H9 (cell line): ENCODE measurements at regions not wholly inside any gene's neighbourhood (a gene's known extent, or its start where the extent isn't known, plus 50 kb on each side); places are given as distances from the start of the nearest gene placed in this dataset.

Experiments
- DNase-seq: peaks from one replicate; pipeline ENCODE4 v3.0.0-alpha.2; 2017
- H2AFZ ChIP-seq: one replicate; pipeline ENCODE4 v1.6.1; 2013; ENCODE audit warnings: mild to moderate bottlenecking, low read length, control low read depth, moderate library complexity
- H2AK5ac ChIP-seq: 2 replicates; pipeline ENCODE4 v1.6.1; 2013; ENCODE audit warnings: low read length, control low read depth, mixed read lengths; ENCODE audit not compliant: insufficient read length
- H2BK120ac ChIP-seq: one replicate; pipeline ENCODE4 v1.6.1; 2013; ENCODE audit warnings: low read depth, mild to moderate bottlenecking, low read length, control low read depth, inconsistent platforms; ENCODE audit not compliant: poor library complexity, severe bottlenecking
- H2BK12ac ChIP-seq: 2 replicates; pipeline ENCODE4 v1.6.1; 2013; ENCODE audit warnings: low read length, control low read depth, mixed read lengths, low read depth; ENCODE audit not compliant: insufficient read length
- H2BK15ac ChIP-seq: 2 replicates; pipeline ENCODE4 v1.6.1; 2013; ENCODE audit warnings: low read depth, low read length, control low read depth
- H2BK20ac ChIP-seq: one replicate; pipeline ENCODE4 v1.6.1; 2013; ENCODE audit warnings: low read depth, mild to moderate bottlenecking, low read length, control low read depth, inconsistent platforms; ENCODE audit not compliant: poor library complexity, severe bottlenecking
- H2BK5ac ChIP-seq: 2 replicates; pipeline ENCODE4 v1.6.1; 2013; ENCODE audit warnings: low read length, control low read depth, mixed read lengths; ENCODE audit not compliant: insufficient read length
- H3K14ac ChIP-seq: 2 replicates; pipeline ENCODE4 v1.6.1; 2013; ENCODE audit warnings: low read length, control low read depth; ENCODE audit not compliant: insufficient read depth
- H3K18ac ChIP-seq: 2 replicates; pipeline ENCODE4 v1.6.1; 2013; ENCODE audit warnings: low read depth, mild to moderate bottlenecking, mixed read lengths, low read length, control low read depth; ENCODE audit not compliant: insufficient read length
- H3K23ac ChIP-seq: 2 replicates; pipeline ENCODE4 v1.6.1; 2013; ENCODE audit warnings: low read length, control low read depth, mixed read lengths, low read depth; ENCODE audit not compliant: insufficient read length
- H3K23me2 ChIP-seq: 2 replicates; pipeline ENCODE4 v1.6.1; 2013; ENCODE audit warnings: low read depth, mild to moderate bottlenecking, mixed read lengths, low read length, control low read depth; ENCODE audit not compliant: insufficient read length, poor library complexity, severe bottlenecking
- H3K27ac ChIP-seq: 2 replicates; pipeline ENCODE4 v1.5.1; 2013; ENCODE audit warnings: low read length, control low read depth, mixed read lengths, low read depth; ENCODE audit not compliant: insufficient read length
- H3K27me3 ChIP-seq: 2 replicates; pipeline ENCODE4 v1.6.1; 2013; ENCODE audit warnings: low read length, control low read depth, inconsistent platforms; ENCODE audit not compliant: insufficient read depth
- H3K4ac ChIP-seq: 2 replicates; pipeline ENCODE4 v1.6.1; 2013; ENCODE audit warnings: low read depth, mild to moderate bottlenecking, control low read depth, inconsistent platforms, low read length, moderate library complexity
- H3K4me1 ChIP-seq: 2 replicates; pipeline ENCODE4 v1.6.1; 2013; ENCODE audit warnings: low read length, control low read depth, inconsistent platforms; ENCODE audit not compliant: insufficient read depth
- H3K4me2 ChIP-seq: 2 replicates; pipeline ENCODE4 v1.6.1; 2013; ENCODE audit warnings: low read length, control low read depth, mixed read lengths; ENCODE audit not compliant: insufficient read length, insufficient read depth
- H3K56ac ChIP-seq: 2 replicates; pipeline ENCODE4 v1.6.1; 2013; ENCODE audit warnings: low read depth, mild to moderate bottlenecking, mixed read lengths, low read length, control low read depth; ENCODE audit not compliant: insufficient read length
- H3K79me1 ChIP-seq: 2 replicates; pipeline ENCODE4 v1.6.1; 2013; ENCODE audit warnings: low read depth, mild to moderate bottlenecking, moderate library complexity, low read length, control low read depth, inconsistent platforms; ENCODE audit not compliant: insufficient read depth, poor library complexity, severe bottlenecking
- H3K79me2 ChIP-seq: 2 replicates; pipeline ENCODE4 v1.6.1; 2013; ENCODE audit warnings: low read length, control low read depth, inconsistent platforms; ENCODE audit not compliant: insufficient read depth
- H3K9ac ChIP-seq: 2 replicates; pipeline ENCODE4 v1.6.1; 2013; ENCODE audit warnings: low read length, control low read depth, mixed read lengths; ENCODE audit not compliant: insufficient read length; ENCODE audit errors: extremely low read depth
- H3K9me3 ChIP-seq: one replicate; pipeline ENCODE4 v1.6.1; 2013; ENCODE audit warnings: low read depth, low read length, inconsistent platforms; ENCODE audit not compliant: control insufficient read depth
- H3T11ph ChIP-seq: one replicate; pipeline ENCODE4 v1.6.1; 2013; ENCODE audit warnings: mild to moderate bottlenecking, low read length, control low read depth, inconsistent platforms
- H4K20me1 ChIP-seq: one replicate; pipeline ENCODE4 v1.6.1; 2013; ENCODE audit not compliant: control insufficient read depth, insufficient read length, insufficient read depth
- H4K5ac ChIP-seq: 2 replicates; pipeline ENCODE4 v1.6.1; 2013; ENCODE audit warnings: low read depth, mild to moderate bottlenecking, mixed read lengths, low read length, control low read depth; ENCODE audit not compliant: insufficient read length
- H4K8ac ChIP-seq: replicated peaks from 2 replicates; pipeline ENCODE4 v1.6.1; 2013; ENCODE audit warnings: low read length, control low read depth, mixed read lengths, low read depth; ENCODE audit not compliant: insufficient read length
- H4K91ac ChIP-seq: 2 replicates; pipeline ENCODE4 v1.6.1; 2013; ENCODE audit warnings: low read depth, mild to moderate bottlenecking, moderate library complexity, mixed read lengths, low read length, control low read depth; ENCODE audit not compliant: insufficient read length
- H3K27ac Mint-ChIP-seq, 3 experiments: 2 replicates in 2 of 3; 3 replicates in 1 of 3; pipeline ENCODE4 v1.8.0; 2020 to 2021; ENCODE audit warnings: mixed read lengths in 3 of 3, mild to moderate bottlenecking in 1 of 3, moderate library complexity in 1 of 3
- H3K27me3 Mint-ChIP-seq: 2 replicates; pipeline ENCODE4 v1.8.0; 2021; ENCODE audit warnings: low read depth, mild to moderate bottlenecking, moderate library complexity, mixed read lengths
- H3K36me3 Mint-ChIP-seq, 3 experiments: 2 replicates in 2 of 3; 3 replicates in 1 of 3; pipeline ENCODE4 v1.8.0; 2020 to 2021; ENCODE audit warnings: low read depth in 3 of 3, mixed read lengths in 3 of 3; ENCODE audit not compliant: insufficient read depth in 1 of 3
- H3K4me1 Mint-ChIP-seq, 2 experiments: 2 replicates each; pipeline ENCODE4 v1.8.0; 2020; ENCODE audit warnings: mixed read lengths in 2 of 2
- H3K4me3 Mint-ChIP-seq, 2 experiments: 2 replicates in 1 of 2; 3 replicates in 1 of 2; pipeline ENCODE4 v1.8.0; 2020 to 2021; ENCODE audit warnings: mild to moderate bottlenecking in 2 of 2, mixed read lengths in 2 of 2, moderate library complexity in 1 of 2
- H3K9me3 Mint-ChIP-seq, 2 experiments: 2 replicates in 1 of 2; 3 replicates in 1 of 2; pipeline ENCODE4 v1.8.0; 2020; ENCODE audit warnings: mild to moderate bottlenecking in 2 of 2, mixed read lengths in 2 of 2, moderate library complexity in 1 of 2
- CTCF ChIP-seq: fragments of 200-600 bp; sonication (generic); conservative IDR thresholded peaks from 3 replicates; pipeline ENCODE4 v1.8.0; 2021; ENCODE audit warnings: antibody characterized with exemption, mild to moderate bottlenecking
- WGBS: extraction: QIAGEN DNeasy Blood & Tissue Kit; methylation state at CpG from one replicate; pipeline ENCODE4 v1.1.7; 2013; ENCODE audit warnings: missing lambda C conversion rate, low lambda C conversion rate, mixed read lengths; ENCODE audit not compliant: insufficient read length; ENCODE audit errors: extremely low coverage; 5-methylcytosine and 5-hydroxymethylcytosine counted together

GRCh38 chr3:165254812-165255211 is 58.6 kb upstream of the SLITRK3 start:
- H3K27me3 ChIP-seq = no peaks in the 10 kb centered on the region
- no peak overlapping the region for H2AK5ac ChIP-seq
- no peak overlapping the region for H4K91ac ChIP-seq
- no peak overlapping the region for H2BK12ac ChIP-seq
- peak; percentile 64; the same call in 2 of the 3 replicates for TF ChIP-seq CTCF
- H3K4me2 ChIP-seq = no peak overlapping the region
- H3K9ac ChIP-seq = no peak overlapping the region
- no peaks in the 10 kb centered on the region for H3K79me2 ChIP-seq
- Mint-ChIP-seq H3K27ac (no peak overlapping the region), H3K9me3 (peaks cover 0 to 2% of the 10 kb centered on the region in 2 experiments; a peak in 2 of 5 replicates), H3K36me3 (peaks cover 0 to 2% (median 0%) of the 10 kb centered on the region in 3 experiments; a peak in 1 of 7 replicates), H3K27me3 (no peaks in the 10 kb centered on the region), H3K4me3 (no peak overlapping the region), H3K4me1 (no peaks in the 10 kb centered on the region)
- no CpG with 5 or more reads among the region's 1 CpG for WGBS
- no peak overlapping the region for H2BK20ac ChIP-seq
- no peak overlapping the region for H3K14ac ChIP-seq
- H2BK15ac ChIP-seq = no peak overlapping the region
- no peaks in the 10 kb centered on the region for H3K9me3 ChIP-seq
- H3K27ac ChIP-seq = no peak overlapping the region
- H3K23ac ChIP-seq = no peak overlapping the region
- H4K20me1 ChIP-seq = no peaks in the 10 kb centered on the region
- H3T11ph ChIP-seq = no peak overlapping the region
- DNase-seq = no peak
- no peak overlapping the region for H3K56ac ChIP-seq
- H3K23me2 ChIP-seq = no peaks in the 10 kb centered on the region
- H2AFZ ChIP-seq = no peak overlapping the region
- H3K18ac ChIP-seq = no peak overlapping the region
- no peak overlapping the region for H3K4ac ChIP-seq
- H4K8ac ChIP-seq = no peak overlapping the region
- no peak overlapping the region for H4K5ac ChIP-seq
- H3K79me1 ChIP-seq = no peaks in the 10 kb centered on the region
- no peaks in the 10 kb centered on the region for H3K4me1 ChIP-seq
- no peak overlapping the region for H2BK120ac ChIP-seq
- no peak overlapping the region for H2BK5ac ChIP-seq
